A549 (cell line): ENCODE measurements at regions not wholly inside any gene's neighbourhood (a gene's known extent, or its start where the extent isn't known, plus 50 kb on each side); places are given as distances from the start of the nearest gene placed in this dataset.
A peak's percentile ranks its signal among the peaks of the same experiment; 100 is the strongest.
"Not testable (repeated sequence)": the region's sequence is repeated elsewhere in the genome, so short reads cannot be mapped to it uniquely, and the experiment has no call there.

Experiments used
- ATAC-seq, 2 experiments: fragments of 200-7000 bp in 1 of 2; fragments of >200 bp in 1 of 2; cut with Nextera tagmentation in 1 of 2; cut with Tn5 transposase in 1 of 2; 3 replicates each; pipeline versions ENCODE4 v1.8.0 to v1.9.1; 2018 to 2020; ENCODE audit warnings: mild to moderate bottlenecking in 1 of 2, moderate library complexity in 1 of 2
- CTCF ChIA-PET: fragments of 300-600 bp; sonication (Branson Sonifier 250); formaldehyde crosslinking; extraction: SDS; loops from one replicate; lab custom pipeline; 2021; ENCODE audit warnings: antibody characterized with exemption, inconsistent platforms; lab: Yijun Ruan, JAX
- POLR2A ChIA-PET: fragments of 350-600 bp; formaldehyde crosslinking; extraction: SDS; loops from one replicate; lab custom pipeline; 2021; ENCODE audit warnings: antibody characterized with exemption, inconsistent platforms; lab: Yijun Ruan, JAX
- DNase-seq, 2 experiments: peaks; one replicate each; pipeline versions ENCODE4 v3.0.0 to v3.0.0-alpha.2; 2011 to 2016; ENCODE audit warnings: low read depth in 1 of 2, low spot score in 1 of 2
- FAIRE-seq: peaks from 2 replicates; lab custom pipeline; 2011; peaks lifted over from hg19 to GRCh38; lab: Jason Lieb, UNC
- H3K27ac ChIP-seq, 2 experiments: fragments of >200 bp; sonication (Bioruptor Twin); formaldehyde crosslinking; 3 replicates each; pipeline ENCODE4 v1.5.1; 2016 to 2017
- H3K4me1 ChIP-seq: fragments of >200 bp; sonication (Bioruptor Twin); formaldehyde crosslinking; 3 replicates; pipeline ENCODE4 v1.6.1; 2016
- H3K4me2 ChIP-seq: fragments of >200 bp; sonication (Bioruptor Twin); formaldehyde crosslinking; 3 replicates; pipeline ENCODE4 v1.6.1; 2016
- H3K4me3 ChIP-seq: fragments of >200 bp; sonication (Bioruptor Twin); formaldehyde crosslinking; 3 replicates; pipeline ENCODE4 v1.5.1; 2016
- H3K9me3 ChIP-seq: fragments of >200 bp; sonication (Bioruptor Twin); formaldehyde crosslinking; 3 replicates; pipeline ENCODE4 v1.6.1; 2016
- CBX8 ChIP-seq: fragments of 200-600 bp; sonication (generic); IDR thresholded peaks from 2 replicates; pipeline ENCODE4 v1.6.1; 2016
- CEBPB ChIP-seq, 2 experiments: fragments of >200 bp in 1 of 2; sonication (Bioruptor Twin) in 1 of 2; formaldehyde crosslinking in 1 of 2; IDR thresholded peaks; 2 replicates each; pipeline ENCODE4 v1.6.1; 2012 to 2016
- EHF ChIP-seq: fragments of 250-450 bp; sonication (Bioruptor Pico); IDR thresholded peaks from 2 replicates; pipeline ENCODE4 v1.5.0; 2020; ENCODE audit warnings: mild to moderate bottlenecking
- ESRRA ChIP-seq: fragments of 150-350 bp; IDR thresholded peaks from 2 replicates; pipeline ENCODE4 v1.6.1; 2014; ENCODE audit warnings: mild to moderate bottlenecking, low read length, borderline replicate concordance
- GATA3 ChIP-seq: IDR thresholded peaks from 2 replicates; pipeline ENCODE4 v1.6.1; 2012; ENCODE audit warnings: borderline replicate concordance
- HEYL ChIP-seq: fragments of 250-450 bp; sonication (Bioruptor Pico); IDR thresholded peaks from 2 replicates; pipeline ENCODE4 v1.8.0; 2021; ENCODE audit warnings: mild to moderate bottlenecking, moderate library complexity
- HMGXB4 ChIP-seq: fragments of 250-450 bp; sonication (Bioruptor Pico); IDR thresholded peaks from 2 replicates; pipeline ENCODE4 v1.5.0; 2021; ENCODE audit warnings: mild to moderate bottlenecking, moderate library complexity, borderline replicate concordance
- HOXA7 ChIP-seq: fragments of 250-450 bp; sonication (Bioruptor Pico); IDR thresholded peaks from 2 replicates; pipeline ENCODE4 v1.5.0; 2020; ENCODE audit warnings: mild to moderate bottlenecking, moderate library complexity
- HOXB13 ChIP-seq: fragments of 250-450 bp; sonication (Bioruptor Pico); IDR thresholded peaks from 2 replicates; pipeline ENCODE4 v1.5.0; 2020; ENCODE audit warnings: low read depth, mild to moderate bottlenecking, moderate library complexity
- HOXB5 ChIP-seq: fragments of 250-450 bp; sonication (Bioruptor Pico); IDR thresholded peaks from 2 replicates; pipeline ENCODE4 v1.5.0; 2020; ENCODE audit warnings: mild to moderate bottlenecking, moderate library complexity
- JUNB ChIP-seq: fragments of >200 bp; sonication (Bioruptor Twin); formaldehyde crosslinking; IDR thresholded peaks from 2 replicates; pipeline ENCODE4 v1.6.1; 2016
- MAZ ChIP-seq: fragments of 150-350 bp; IDR thresholded peaks from 2 replicates; pipeline ENCODE4 v1.6.1; 2014; ENCODE audit warnings: antibody characterized with exemption, low read depth, low read length, borderline replicate concordance
- NFE2L2 ChIP-seq: fragments of 150-350 bp; conservative IDR thresholded peaks from 2 replicates; pipeline ENCODE4 v1.6.1; 2014; ENCODE audit warnings: low read length
- POLR2AphosphoS2 ChIP-seq: conservative IDR thresholded peaks from 2 replicates; pipeline ENCODE4 v1.6.1; 2012; ENCODE audit warnings: low read length, improper control_type of control experiment, inconsistent platforms
- RARB ChIP-seq: fragments of 250-450 bp; sonication (Bioruptor Pico); IDR thresholded peaks from 2 replicates; pipeline ENCODE4 v1.8.0; 2021; ENCODE audit warnings: mild to moderate bottlenecking, moderate library complexity
- SREBF2 ChIP-seq: fragments of 450-650 bp; IDR thresholded peaks from 2 replicates; pipeline ENCODE4 v1.6.1; 2014; ENCODE audit warnings: mild to moderate bottlenecking, moderate library complexity
- TFCP2L1 ChIP-seq: fragments of 250-450 bp; sonication (Bioruptor Pico); IDR thresholded peaks from 2 replicates; pipeline ENCODE4 v1.5.0; 2021; ENCODE audit warnings: mild to moderate bottlenecking
- USF2 ChIP-seq: fragments of 450-650 bp; IDR thresholded peaks from 2 replicates; pipeline ENCODE4 v1.6.1; 2014; ENCODE audit warnings: antibody characterized with exemption
- ZSCAN20 ChIP-seq: fragments of 250-450 bp; sonication (Bioruptor Pico); IDR thresholded peaks from 2 replicates; pipeline ENCODE4 v1.8.0; 2022; ENCODE audit warnings: mild to moderate bottlenecking, moderate library complexity
- WGBS: methylation state at CpG from one replicate; pipeline ENCODE4 v1.1.6; 2017; ENCODE audit errors: missing lambda C conversion rate; 5-methylcytosine and 5-hydroxymethylcytosine counted together
- TF ChIP-seq, protein P1 (sequence below): fragments of >200 bp; sonication (Bioruptor Twin); formaldehyde crosslinking; IDR thresholded peaks from 2 replicates; pipeline ENCODE4 v1.6.1; 2016
- TF ChIP-seq, protein P2 (sequence below): fragments of 250-450 bp; sonication (Bioruptor Pico); IDR thresholded peaks from 2 replicates; pipeline ENCODE4 v1.5.0; 2020; ENCODE audit warnings: low read depth, mild to moderate bottlenecking, moderate library complexity

DNA sequence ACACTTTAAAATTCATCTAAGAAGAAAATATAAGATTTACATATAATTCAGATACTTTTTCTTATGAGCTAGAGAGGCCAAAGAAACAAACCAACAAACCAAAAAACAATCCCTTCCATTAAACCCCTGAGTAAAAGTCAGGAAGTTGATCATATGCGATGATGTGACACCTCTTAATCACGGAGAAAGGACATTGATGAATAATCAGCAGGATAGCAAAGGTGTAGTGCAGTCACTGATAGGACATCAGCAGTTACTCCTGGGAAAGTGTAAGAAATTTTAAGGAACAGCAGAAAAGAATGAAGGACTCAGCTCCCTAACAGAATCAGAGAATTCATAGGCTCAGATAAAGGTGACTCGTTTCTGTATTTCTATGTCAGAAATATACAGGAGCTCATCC, 202.4 kb upstream of the EDNRB start:
- POLR2A ChIA-PET = no interaction called here

DNA sequence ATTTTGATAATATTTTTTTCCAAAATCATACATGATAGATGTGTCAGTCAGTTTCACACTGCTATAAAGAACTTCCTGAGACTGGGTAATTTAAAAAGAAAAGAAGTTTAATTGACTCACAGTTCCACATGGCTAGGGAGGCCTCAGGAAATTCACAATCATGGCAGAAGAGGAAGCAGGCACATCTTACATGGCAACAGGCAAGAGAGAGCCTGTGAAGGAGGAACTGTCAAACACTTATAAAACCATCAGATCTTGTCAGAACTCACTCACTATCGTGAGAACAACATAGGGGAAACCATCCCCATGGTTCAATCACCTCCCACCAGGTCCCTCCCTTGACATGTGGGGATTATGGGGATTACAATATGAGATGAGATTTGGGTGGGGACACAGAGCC, 201.5 kb upstream of the EDNRB start:
- FAIRE-seq, POLR2A ChIA-PET, H3K9me3 ChIP-seq, ATAC-seq, DNase-seq, H3K27ac ChIP-seq, H3K4me2 ChIP-seq, H3K4me1 ChIP-seq, H3K4me3 ChIP-seq: not testable (repeated sequence)
- 0% methylated on average over 1 of the region's 1 CpG for WGBS
- CTCF ChIA-PET = interaction anchor here (1.3 to 1.7 kb wide), 3 partner anchors 334 to 340 kb away, joined by 5 to 8 read pairs (median 6); no protein-coding TSS in a partner anchor

More for the DNA sequence above, 202.4 kb upstream of the EDNRB start:
- H3K9me3 ChIP-seq = no peaks in the 10 kb centered on the region
- 0% methylated on average over 3 of the region's 3 CpGs for WGBS
- ATAC-seq (no peak), DNase-seq (no peak), FAIRE-seq (no peak)
- TF ChIP-seq HOXA7 (CRISPR knock-in tag) = no peak
- TF ChIP-seq GATA3 = no peak
- no peak for TF ChIP-seq SREBF2
- TF ChIP-seq JUNB = no peak
- TF ChIP-seq, protein P1, sequence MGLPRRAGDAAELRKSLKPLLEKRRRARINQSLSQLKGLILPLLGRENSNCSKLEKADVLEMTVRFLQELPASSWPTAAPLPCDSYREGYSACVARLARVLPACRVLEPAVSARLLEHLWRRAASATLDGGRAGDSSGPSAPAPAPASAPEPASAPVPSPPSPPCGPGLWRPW = no peak
- TF ChIP-seq CEBPB (IDR thresholded peaks at IDR 0.05) = no peak
- no peak for TF ChIP-seq USF2
- no peak for TF ChIP-seq TFCP2L1 (CRISPR knock-in tag)
- no peak for TF ChIP-seq EHF
- TF ChIP-seq, protein P2, sequence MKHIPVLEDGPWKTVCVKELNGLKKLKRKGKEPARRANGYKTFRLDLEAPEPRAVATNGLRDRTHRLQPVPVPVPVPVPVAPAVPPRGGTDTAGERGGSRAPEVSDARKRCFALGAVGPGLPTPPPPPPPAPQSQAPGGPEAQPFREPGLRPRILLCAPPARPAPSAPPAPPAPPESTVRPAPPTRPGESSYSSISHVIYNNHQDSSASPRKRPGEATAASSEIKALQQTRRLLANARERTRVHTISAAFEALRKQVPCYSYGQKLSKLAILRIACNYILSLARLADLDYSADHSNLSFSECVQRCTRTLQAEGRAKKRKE = no peak
- no peak for TF ChIP-seq HOXB13 (CRISPR knock-in tag)
- TF ChIP-seq MAZ = no peak
- no peak for TF ChIP-seq NFE2L2
- no peak for TF ChIP-seq CBX8
- no peaks in the 10 kb centered on the region for H3K4me1 ChIP-seq
- H3K27ac ChIP-seq = no peak overlapping the region
- H3K4me2 ChIP-seq = peak overlapping the region; percentile 39
- no peak overlapping the region for H3K4me3 ChIP-seq
- CTCF ChIA-PET = interaction anchor here (0.6 to 1.9 kb wide), 21 partner anchors 8 to 843 kb away, joined by 3 to 8 read pairs (median 3); no protein-coding TSS in a partner anchor

GRCh38 chr13:78117070-78117469, 198.4 kb upstream of the EDNRB start:
- POLR2A ChIA-PET, H3K27ac ChIP-seq, DNase-seq, H3K4me1 ChIP-seq, CTCF ChIA-PET, H3K9me3 ChIP-seq, ATAC-seq, FAIRE-seq, H3K4me3 ChIP-seq, H3K4me2 ChIP-seq: not testable (repeated sequence)
- WGBS = 4% methylated on average over 2 of the region's 2 CpGs

DNA sequence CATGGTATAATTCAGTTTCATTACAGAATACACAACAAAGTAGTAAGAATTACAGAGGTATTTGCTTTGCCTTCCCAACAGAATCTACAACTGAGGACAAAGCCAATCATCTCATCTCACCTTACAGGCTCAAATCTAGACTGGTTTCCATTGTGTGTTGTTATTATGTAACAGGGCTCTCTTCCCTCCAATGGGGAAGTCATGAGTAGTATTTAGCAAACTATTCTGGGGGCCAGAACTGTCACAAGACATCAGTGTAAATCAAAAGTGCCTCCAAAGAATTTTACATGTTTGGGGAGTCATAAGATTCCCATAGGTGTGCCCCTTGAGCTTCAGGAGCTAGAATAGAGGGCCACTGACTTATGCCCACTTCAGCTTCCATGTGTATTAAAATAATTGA, 187.0 kb upstream of the EDNRB start:
- Histone ChIP-seq H3K27ac (no peak overlapping the region), H3K4me2 (no peak overlapping the region), H3K9me3 (no peaks in the 10 kb centered on the region), H3K4me1 (no peaks in the 10 kb centered on the region), H3K4me3 (no peak overlapping the region)
- no peak for DNase-seq
- POLR2A ChIA-PET = no interaction called here
- ATAC-seq = no peak
- CTCF ChIA-PET = interaction anchor here (0.6 kb wide), 1 partner anchor 1156 kb away, joined by 3 read pairs; no protein-coding TSS in a partner anchor
- FAIRE-seq = no peak
- TF ChIP-seq JUNB (no peak), ESRRA (no peak), HMGXB4 (no peak), HEYL (CRISPR knock-in tag) (no peak), RARB (CRISPR knock-in tag) (no peak), POLR2AphosphoS2 (no peak), CEBPB (IDR thresholded peaks at IDR 0.05) (no peak), HOXB13 (CRISPR knock-in tag) (no peak), HOXB5 (CRISPR knock-in tag) (no peak), ZSCAN20 (no peak)
